ENCODE measurements at regions not wholly inside any gene's neighbourhood (a gene's known extent, or its start where the extent isn't known, plus 50 kb on each side); places are given as distances from the start of the nearest gene placed in this dataset.

GRCh38 chr2:208937521-208937920 is 486.3 kb upstream of the MAP2 start:
- H3K27ac Mint-ChIP-seq, result no peak overlapping the region
- no peak for DNase-seq
- Histone ChIP-seq H3K4me2 (replicated peaks; ENCODE audit: extremely low read depth, low read length, poor library complexity, severe bottlenecking) (no peak overlapping the region), H3K36me3 (replicated peaks in 1 of 2; ENCODE audit: control insufficient read depth in 1 of 2, insufficient read depth in 2 of 2, low read length in 2 of 2) (no peaks in the 10 kb centered on the region), H3K9ac (ENCODE audit: insufficient read depth, low read length, poor library complexity, severe bottlenecking) (no peak overlapping the region), H3K9me3 (replicated peaks in 1 of 2; ENCODE audit: control insufficient read depth in 1 of 2, insufficient read depth in 1 of 2, low read length in 2 of 2) (no peaks in the 10 kb centered on the region), H2AFZ (ENCODE audit: insufficient read depth, low read depth, low read length, poor library complexity, severe bottlenecking) (no peak overlapping the region), H3K4me3 (replicated peaks in 1 of 3; ENCODE audit: low read depth in 2 of 3, low read length in 3 of 3) (no peak overlapping the region), H3K4me1 (ENCODE audit: control insufficient read depth in 1 of 2, insufficient read depth in 2 of 2, low read length in 2 of 2) (no peaks in the 10 kb centered on the region), H3K79me2 (ENCODE audit: insufficient read depth, low read length) (no peaks in the 10 kb centered on the region), H3K27ac (ENCODE audit: low read depth in 1 of 2, low read length in 2 of 2) (no peak overlapping the region), H4K20me1 (ENCODE audit: insufficient read depth, low read length) (no peaks in the 10 kb centered on the region), H3K27me3 (ENCODE audit: control insufficient read depth in 2 of 2, insufficient read depth in 2 of 2, low read length in 2 of 2) (no peaks in the 10 kb centered on the region)
- intact Hi-C loops (cut with micrococcal nuclease), result no loop called here
- H3K4me3 Mint-ChIP-seq, result no peak overlapping the region
- WGBS (ENCODE audit: insufficient coverage), result no CpG with 5 or more reads among the region's 1 CpG
- TF ChIP-seq, protein P1, sequence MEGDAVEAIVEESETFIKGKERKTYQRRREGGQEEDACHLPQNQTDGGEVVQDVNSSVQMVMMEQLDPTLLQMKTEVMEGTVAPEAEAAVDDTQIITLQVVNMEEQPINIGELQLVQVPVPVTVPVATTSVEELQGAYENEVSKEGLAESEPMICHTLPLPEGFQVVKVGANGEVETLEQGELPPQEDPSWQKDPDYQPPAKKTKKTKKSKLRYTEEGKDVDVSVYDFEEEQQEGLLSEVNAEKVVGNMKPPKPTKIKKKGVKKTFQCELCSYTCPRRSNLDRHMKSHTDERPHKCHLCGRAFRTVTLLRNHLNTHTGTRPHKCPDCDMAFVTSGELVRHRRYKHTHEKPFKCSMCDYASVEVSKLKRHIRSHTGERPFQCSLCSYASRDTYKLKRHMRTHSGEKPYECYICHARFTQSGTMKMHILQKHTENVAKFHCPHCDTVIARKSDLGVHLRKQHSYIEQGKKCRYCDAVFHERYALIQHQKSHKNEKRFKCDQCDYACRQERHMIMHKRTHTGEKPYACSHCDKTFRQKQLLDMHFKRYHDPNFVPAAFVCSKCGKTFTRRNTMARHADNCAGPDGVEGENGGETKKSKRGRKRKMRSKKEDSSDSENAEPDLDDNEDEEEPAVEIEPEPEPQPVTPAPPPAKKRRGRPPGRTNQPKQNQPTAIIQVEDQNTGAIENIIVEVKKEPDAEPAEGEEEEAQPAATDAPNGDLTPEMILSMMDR (IDR thresholded peaks at IDR 0.05), result no peak
- H3K9me3 Mint-ChIP-seq, result peaks cover 0 to 2% (median 0%) of the 10 kb centered on the region in 7 donors
- H3K4me1 Mint-ChIP-seq, result no peaks in the 10 kb centered on the region
- no peaks in the 10 kb centered on the region for H3K27me3 Mint-ChIP-seq (ENCODE audit: low read depth in 3 of 3)
- no peaks in the 10 kb centered on the region for H3K36me3 Mint-ChIP-seq

DNA sequence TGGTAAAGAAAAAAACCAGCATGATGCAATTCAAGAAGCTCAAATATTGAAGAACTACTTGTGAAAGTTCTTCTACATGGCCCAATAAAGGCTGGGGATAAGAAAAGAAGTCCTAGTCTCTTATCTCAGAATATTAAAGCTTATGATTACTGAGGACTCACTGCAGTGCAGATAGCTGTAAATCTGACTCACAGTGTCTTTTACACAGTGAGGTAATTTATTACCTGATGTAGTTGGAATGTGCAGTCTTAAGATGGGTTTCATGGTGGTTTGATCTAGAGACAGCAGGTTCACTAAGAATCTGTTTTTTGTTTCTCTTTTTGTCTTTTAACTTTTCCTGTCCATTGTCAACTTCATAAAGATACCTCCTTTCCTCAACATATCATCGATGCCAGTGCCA is 484.0 kb upstream of the MAP2 start:
- H3K36me3 ChIP-seq (replicated peaks in 1 of 2; ENCODE audit: control insufficient read depth in 1 of 2, insufficient read depth in 2 of 2, low read length in 2 of 2), result no peaks in the 10 kb centered on the region
- no peak overlapping the region for H3K4me3 ChIP-seq (replicated peaks in 1 of 3; ENCODE audit: low read depth in 2 of 3, low read length in 3 of 3)
- TF ChIP-seq, protein P1 (IDR thresholded peaks at IDR 0.05), result no peak
- Mint-ChIP-seq H3K4me1 (no peaks in the 10 kb centered on the region), H3K4me3 (no peak overlapping the region), H3K27me3 (ENCODE audit: low read depth in 3 of 3) (peaks cover 0 to 1% (median 0%) of the 10 kb centered on the region in 3 donors), H3K27ac (no peak overlapping the region), H3K9me3 (peaks cover 0 to 2% (median 0%) of the 10 kb centered on the region in 7 donors), H3K36me3 (no peaks in the 10 kb centered on the region)
- no peak overlapping the region for H3K4me2 ChIP-seq (replicated peaks; ENCODE audit: extremely low read depth, low read length, poor library complexity, severe bottlenecking)
- H2AFZ ChIP-seq (ENCODE audit: insufficient read depth, low read depth, low read length, poor library complexity, severe bottlenecking), result no peak overlapping the region
- no peaks in the 10 kb centered on the region for H4K20me1 ChIP-seq (ENCODE audit: insufficient read depth, low read length)
- H3K27me3 ChIP-seq (ENCODE audit: control insufficient read depth in 2 of 2, insufficient read depth in 2 of 2, low read length in 2 of 2), result no peaks in the 10 kb centered on the region
- no peak for DNase-seq
- no peak overlapping the region for H3K27ac ChIP-seq (ENCODE audit: low read depth in 1 of 2, low read length in 2 of 2)
- H3K79me2 ChIP-seq (ENCODE audit: insufficient read depth, low read length), result no peaks in the 10 kb centered on the region
- no CpG with 5 or more reads among the region's 1 CpG for WGBS (ENCODE audit: insufficient coverage)
- no peaks in the 10 kb centered on the region for H3K9me3 ChIP-seq (replicated peaks in 1 of 2; ENCODE audit: control insufficient read depth in 1 of 2, insufficient read depth in 1 of 2, low read length in 2 of 2)
- no peak overlapping the region for H3K9ac ChIP-seq (ENCODE audit: insufficient read depth, low read length, poor library complexity, severe bottlenecking)
- intact Hi-C loops (cut with micrococcal nuclease), result no loop called here
- H3K4me1 ChIP-seq (ENCODE audit: control insufficient read depth in 1 of 2, insufficient read depth in 2 of 2, low read length in 2 of 2), result no peaks in the 10 kb centered on the region
